GM19324 (cell line): ENCODE measurements at regions not wholly inside any gene's neighbourhood (a gene's known extent, or its start where the extent isn't known, plus 50 kb on each side); places are given as distances from the start of the nearest gene placed in this dataset.

Experiments
- ATAC-seq: cut with Tn5 transposase; IDR thresholded peaks from one replicate; pipeline ENCODE4 v1.9.1; 2021; ENCODE audit warnings: mild to moderate bottlenecking, moderate library complexity; ENCODE audit not compliant: unreplicated experiment, low FRiP score

DNA sequence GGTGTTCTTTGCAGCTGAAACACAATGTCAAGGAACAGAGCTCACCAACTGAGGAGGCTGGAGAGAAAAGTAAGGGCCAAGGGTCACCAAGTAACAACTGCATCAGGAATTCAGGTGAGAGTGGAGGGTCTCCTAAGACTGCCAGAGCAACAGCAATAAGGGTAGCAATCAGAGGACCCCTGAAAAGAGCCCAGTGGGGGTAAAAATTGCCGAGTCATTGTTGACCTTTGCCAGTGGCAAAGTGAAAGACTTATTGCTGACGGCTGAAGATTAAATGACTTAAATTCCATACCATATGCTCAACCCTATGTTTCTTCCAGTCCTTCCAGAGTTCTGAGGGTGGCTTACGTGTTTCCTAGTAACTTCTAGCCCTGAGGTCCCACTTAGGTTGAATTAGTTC is 51.9 kb upstream of the ARHGAP42 start:
- ATAC-seq: no peak

DNA sequence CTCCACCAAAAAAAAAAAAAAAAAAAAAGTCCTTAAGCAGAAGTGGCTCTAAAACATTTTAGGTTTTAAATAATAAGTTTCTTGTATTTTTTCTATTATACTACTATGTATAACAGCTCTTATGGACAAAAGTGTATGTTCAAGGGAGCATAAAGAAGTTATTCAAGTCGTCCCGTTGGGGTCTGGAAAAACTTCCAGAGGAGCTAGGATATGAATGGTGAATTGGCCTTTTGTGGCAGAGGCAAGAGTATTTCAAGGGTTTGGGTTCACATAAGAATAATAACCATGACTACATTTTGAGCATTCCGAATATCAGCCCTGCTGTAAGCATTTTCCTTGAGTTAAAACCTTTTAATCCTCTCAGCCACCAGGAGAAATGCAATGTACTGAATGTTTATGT is 50.6 kb upstream of the ARHGAP42 start:
- ATAC-seq: no peak
